A673 (cell line): ENCODE measurements at regions not wholly inside any gene's neighbourhood (a gene's known extent, or its start where the extent isn't known, plus 50 kb on each side); places are given as distances from the start of the nearest gene placed in this dataset.

Experiments used
- CTCF ChIP-seq: fragments of 300-800, 200-600 bp; sonication (generic); conservative IDR thresholded peaks from 2 replicates; pipeline ENCODE4 v1.5.1; 2017; ENCODE audit warnings: low read depth, mild to moderate bottlenecking, antibody characterized with exemption, low read length, moderate library complexity, mixed read lengths
- EZH2 ChIP-seq: fragments of 200-600 bp; sonication (generic); IDR thresholded peaks from 2 replicates; pipeline ENCODE4 v1.6.1; 2017; ENCODE audit warnings: borderline replicate concordance, low read depth, mild to moderate bottlenecking, mixed read lengths, antibody characterized with exemption, low read length; ENCODE audit not compliant: poor library complexity, severe bottlenecking

- TF ChIP-seq CTCF (no peak), EZH2 (no peak)
These were observed 742.1 kb downstream of the MTRR start for GRCh38 chr5:8611067-8611466.
